ENCODE measurements at regions not wholly inside any gene's neighbourhood (a gene's known extent, or its start where the extent isn't known, plus 50 kb on each side); places are given as distances from the start of the nearest gene placed in this dataset.

- TF ChIP-seq POLR2AphosphoS5 (IDR thresholded peaks at IDR 0.05) (no peak), CTCF (IDR thresholded peaks at IDR 0.05) (no peak), POLR2A (IDR thresholded peaks at IDR 0.05; ENCODE audit: low read depth) (no peak), EP300 (IDR thresholded peaks at IDR 0.05) (no peak)
These were observed 473.0 kb downstream of the BCKDHB start for GRCh38 chr6:80579391-80580023.

Measured in esophagus muscularis mucosa (tissue), 4 donors.